Right lobe of liver (tissue), 6 donors: ENCODE measurements at regions not wholly inside any gene's neighbourhood (a gene's known extent, or its start where the extent isn't known, plus 50 kb on each side); places are given as distances from the start of the nearest gene placed in this dataset.

Experiments
- ATAC-seq, 4 donors: fragments of 200-7000 bp; cut with Tn5 transposase; one replicate each; pipeline ENCODE4 v1.9.1; 2020; ENCODE audit warnings: mild to moderate bottlenecking in 4 of 4, moderate library complexity in 4 of 4
- DNase-seq, 3 donors: peaks; one replicate each; pipeline ENCODE4 v3.0.0-alpha.2; 2020
- H3K27ac ChIP-seq, 3 donors: fragments of 200-600 bp; one replicate each; pipeline ENCODE4 v1.8.0; 2022
- H3K27me3 ChIP-seq, 2 donors: fragments of 200-600 bp; one replicate each; pipeline ENCODE4 v1.8.0; 2022
- H3K36me3 ChIP-seq, 4 donors: fragments of 200-600 bp; sonication (generic) in 1 of 4; one replicate each; pipeline versions ENCODE4 v1.5.1 to v1.8.0; 2017 to 2022; ENCODE audit warnings: control low read depth in 1 of 4
- H3K4me1 ChIP-seq, 4 donors: fragments of 200-600 bp; sonication (generic) in 1 of 4; one replicate each; pipeline versions ENCODE4 v1.5.1 to v1.8.0; 2017 to 2022; ENCODE audit warnings: control low read depth in 1 of 4
- H3K4me3 ChIP-seq, 3 donors: fragments of 200-600 bp; one replicate each; pipeline ENCODE4 v1.8.0; 2022
- H3K9me3 ChIP-seq, 4 donors: fragments of 200-600 bp; sonication (generic) in 1 of 4; one replicate each; pipeline versions ENCODE4 v1.5.1 to v1.8.0; 2017 to 2022; ENCODE audit warnings: control low read depth in 1 of 4
- POLR2A ChIP-seq: fragments of 450-650 bp; IDR thresholded peaks from one replicate; pipeline ENCODE4 v1.6.1; 2017; ENCODE audit warnings: antibody characterized with exemption, mild to moderate bottlenecking
- WGBS: methylation state at CpG from one replicate; pipeline ENCODE4 v1.1.6; 2018; ENCODE audit warnings: low coverage, low lambda C conversion rate; ENCODE audit not compliant: insufficient coverage; ENCODE audit errors: missing lambda C conversion rate; 5-methylcytosine and 5-hydroxymethylcytosine counted together
- intact Hi-C, 2 donors: fragments of 100-400 bp; cut with DNase I; formaldehyde crosslinking; loops; one replicate each; pipeline versions ENCODE4 v1.11.2 to v1.14.1; 2022
- TF ChIP-seq, protein P1 (sequence below), 4 donors: fragments of 200-600 bp in 3 of 4; fragments of 450-650 bp in 1 of 4; IDR thresholded peaks; one replicate each; pipeline versions ENCODE4 v1.5.1 to v1.8.0; 2016 to 2022; ENCODE audit warnings: antibody characterized with exemption in 4 of 4, mild to moderate bottlenecking in 2 of 4
- donor health status: DM: no; HTN: yes; CAD: no.
- donor health status: DM: no; HTN: no; CAD: no.
- donor health status: DM: no; HTN: no; CAD: no.
- donor health status: DM: no; HTN: yes; CAD: no.
- donor health status: DM: no; HTN: yes; CAD: no.

DNA sequence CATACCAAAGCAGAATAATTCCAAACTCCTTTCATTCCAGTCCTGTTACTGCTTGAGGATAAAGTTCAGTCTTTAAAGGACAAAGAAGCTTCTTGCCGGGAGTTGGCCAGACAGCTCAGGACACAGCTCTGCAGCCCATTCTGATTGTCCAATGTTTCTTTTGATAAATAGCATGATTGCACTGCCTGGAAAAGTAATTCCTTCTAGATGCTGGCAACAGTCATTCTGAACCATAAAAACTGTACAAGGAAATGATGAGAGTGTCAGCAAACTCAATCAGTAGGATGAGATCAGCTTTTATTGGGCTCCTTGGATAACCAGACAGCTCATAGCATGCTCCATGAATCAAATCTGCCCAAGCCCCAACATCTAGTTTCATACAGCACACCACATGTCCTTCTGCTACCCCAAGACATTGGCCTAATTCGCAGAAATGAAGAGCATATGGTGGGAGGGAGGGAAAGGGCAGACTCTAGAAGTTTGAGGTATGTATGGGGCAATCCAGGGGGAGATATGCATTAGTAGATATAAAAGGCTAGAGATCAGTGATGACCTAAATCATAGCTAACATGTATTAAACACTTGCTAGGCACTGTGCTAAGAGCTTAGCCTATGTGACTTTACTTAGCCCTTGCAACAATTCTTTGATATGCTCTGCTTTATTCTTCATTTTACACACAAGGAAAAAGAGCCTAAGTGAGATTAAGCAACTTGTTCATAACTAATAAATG is 219.9 kb upstream of the NREP start:
- intact Hi-C loops, result no loop called here

GRCh38 chr5:111975133-111975532 is 218.1 kb upstream of the NREP start:
- Histone ChIP-seq H3K4me1 (no peaks in the 10 kb centered on the region), H3K36me3 (no peaks in the 10 kb centered on the region), H3K9me3 (no peaks in the 10 kb centered on the region), H3K4me3 (no peak overlapping the region), H3K27me3 (no peaks in the 10 kb centered on the region), H3K27ac (no peak overlapping the region)
- TF ChIP-seq, protein P1, sequence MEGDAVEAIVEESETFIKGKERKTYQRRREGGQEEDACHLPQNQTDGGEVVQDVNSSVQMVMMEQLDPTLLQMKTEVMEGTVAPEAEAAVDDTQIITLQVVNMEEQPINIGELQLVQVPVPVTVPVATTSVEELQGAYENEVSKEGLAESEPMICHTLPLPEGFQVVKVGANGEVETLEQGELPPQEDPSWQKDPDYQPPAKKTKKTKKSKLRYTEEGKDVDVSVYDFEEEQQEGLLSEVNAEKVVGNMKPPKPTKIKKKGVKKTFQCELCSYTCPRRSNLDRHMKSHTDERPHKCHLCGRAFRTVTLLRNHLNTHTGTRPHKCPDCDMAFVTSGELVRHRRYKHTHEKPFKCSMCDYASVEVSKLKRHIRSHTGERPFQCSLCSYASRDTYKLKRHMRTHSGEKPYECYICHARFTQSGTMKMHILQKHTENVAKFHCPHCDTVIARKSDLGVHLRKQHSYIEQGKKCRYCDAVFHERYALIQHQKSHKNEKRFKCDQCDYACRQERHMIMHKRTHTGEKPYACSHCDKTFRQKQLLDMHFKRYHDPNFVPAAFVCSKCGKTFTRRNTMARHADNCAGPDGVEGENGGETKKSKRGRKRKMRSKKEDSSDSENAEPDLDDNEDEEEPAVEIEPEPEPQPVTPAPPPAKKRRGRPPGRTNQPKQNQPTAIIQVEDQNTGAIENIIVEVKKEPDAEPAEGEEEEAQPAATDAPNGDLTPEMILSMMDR (IDR thresholded peaks at IDR 0.05), result no peak
- TF ChIP-seq POLR2A, result no peak
- peak in 1 of 4 donors; percentile 33 for ATAC-seq
- intact Hi-C loops, result no loop called here
- DNase-seq, result no peak
- 58% methylated on average over 5 of the region's 5 CpGs for WGBS

More for the DNA sequence above, 219.9 kb upstream of the NREP start:
- Histone ChIP-seq H3K9me3 (no peaks in the 10 kb centered on the region), H3K4me3 (no peak overlapping the region), H3K27ac (no peak overlapping the region), H3K36me3 (no peaks in the 10 kb centered on the region), H3K4me1 (no peaks in the 10 kb centered on the region), H3K27me3 (no peaks in the 10 kb centered on the region)
- TF ChIP-seq, protein P1 (IDR thresholded peaks at IDR 0.05), result no peak
- no peak for TF ChIP-seq POLR2A
- 74% methylated on average over 2 of the region's 2 CpGs for WGBS
- DNase-seq (no peak), ATAC-seq (no peak)

DNA sequence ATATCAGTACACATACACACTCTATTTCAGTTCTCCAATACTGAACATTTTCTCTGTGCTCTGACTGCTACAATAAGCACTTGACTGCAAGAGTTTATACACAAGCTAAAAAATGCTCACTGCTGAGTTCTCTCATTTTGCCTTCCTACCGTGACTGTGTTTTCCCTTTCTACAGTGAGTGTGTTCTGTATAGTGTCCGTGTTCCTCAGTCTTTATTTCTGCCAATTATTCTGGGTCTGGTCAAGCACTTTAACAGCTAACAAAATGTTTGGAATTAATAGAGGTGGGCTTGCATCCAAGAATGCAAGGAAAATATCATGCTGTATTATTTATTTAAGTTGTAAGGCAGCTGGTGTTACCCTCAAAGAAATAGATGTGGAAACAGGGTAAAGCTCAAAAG is 217.0 kb upstream of the NREP start:
- H3K36me3 ChIP-seq, result no peaks in the 10 kb centered on the region
- intact Hi-C loops, result no loop called here
- no peaks in the 10 kb centered on the region for H3K27me3 ChIP-seq
- DNase-seq, result no peak
- no peak for ATAC-seq
- no peak overlapping the region for H3K27ac ChIP-seq
- no peaks in the 10 kb centered on the region for H3K9me3 ChIP-seq
- TF ChIP-seq POLR2A, result no peak
- TF ChIP-seq, protein P1 (IDR thresholded peaks at IDR 0.05), result no peak
- WGBS, result 64% methylated on average over 2 of the region's 2 CpGs
- H3K4me3 ChIP-seq, result no peak overlapping the region
- no peaks in the 10 kb centered on the region for H3K4me1 ChIP-seq

GRCh38 chr5:111972548-111972947 is 215.6 kb upstream of the NREP start:
- TF ChIP-seq, protein P1 (IDR thresholded peaks at IDR 0.05), result no peak
- no peak for TF ChIP-seq POLR2A
- Histone ChIP-seq H3K4me3 (no peak overlapping the region), H3K27ac (no peak overlapping the region), H3K9me3 (no peaks in the 10 kb centered on the region), H3K36me3 (no peaks in the 10 kb centered on the region), H3K4me1 (no peaks in the 10 kb centered on the region), H3K27me3 (no peaks in the 10 kb centered on the region)
- no peak for ATAC-seq
- intact Hi-C loops, result no loop called here
- no peak for DNase-seq
- 80% methylated on average over 1 of the region's 2 CpGs for WGBS
